Adipocyte (in vitro differentiated cells): ENCODE measurements at regions not wholly inside any gene's neighbourhood (a gene's known extent, or its start where the extent isn't known, plus 50 kb on each side); places are given as distances from the start of the nearest gene placed in this dataset.
"Not testable (repeated sequence)": the region's sequence is repeated elsewhere in the genome, so short reads cannot be mapped to it uniquely, and the experiment has no call there.

Experiments
- DNase-seq: peaks from one replicate; pipeline ENCODE4 v3.0.0-alpha.2; 2015; ENCODE audit warnings: low read depth
- H3K27me3 ChIP-seq: replicated peaks from 2 replicates; pipeline ENCODE4 v1.7.0; 2013; ENCODE audit warnings: mild to moderate bottlenecking, low read length, moderate library complexity; ENCODE audit not compliant: control insufficient read depth, insufficient read depth
- H3K36me3 ChIP-seq: 2 replicates; pipeline ENCODE4 v1.7.0; 2013; ENCODE audit warnings: low read length, mild to moderate bottlenecking, moderate library complexity; ENCODE audit not compliant: control insufficient read depth, insufficient read depth, severe bottlenecking
- H3K4me1 ChIP-seq: 2 replicates; pipeline ENCODE4 v1.7.0; 2013; ENCODE audit warnings: mild to moderate bottlenecking, low read length, moderate library complexity; ENCODE audit not compliant: control insufficient read depth, insufficient read depth
- H3K4me3 ChIP-seq: 2 replicates; pipeline ENCODE4 v1.7.0; 2013; ENCODE audit warnings: mild to moderate bottlenecking, low read length, moderate library complexity
- H3K9ac ChIP-seq: 2 replicates; pipeline ENCODE4 v1.7.0; 2013; ENCODE audit warnings: mild to moderate bottlenecking, low read length, moderate library complexity
- H3K9me3 ChIP-seq: 2 replicates; pipeline ENCODE4 v1.7.0; 2013; ENCODE audit warnings: mild to moderate bottlenecking, low read length, moderate library complexity; ENCODE audit not compliant: control insufficient read depth

DNA sequence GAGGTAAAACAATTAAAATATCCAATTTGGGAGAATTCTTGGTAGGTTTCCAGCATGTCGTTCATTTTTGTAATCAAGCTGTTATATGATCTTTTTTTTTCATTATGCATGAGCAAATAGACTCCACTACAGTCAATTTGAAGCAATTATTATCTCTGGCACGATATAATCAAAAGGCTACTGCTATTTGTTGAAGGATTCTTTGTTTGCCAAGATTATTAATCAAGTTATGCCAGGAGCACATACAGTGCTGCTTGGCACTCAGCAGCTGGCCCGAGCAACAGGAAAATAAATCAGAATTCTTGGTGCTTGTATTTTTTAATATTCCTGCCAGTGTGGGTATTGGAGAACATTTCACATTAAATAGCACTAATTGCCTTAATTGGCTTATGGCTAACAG, 279.5 kb downstream of the RND3 start:
- H3K27me3 ChIP-seq = no peaks in the 10 kb centered on the region
- H3K9ac ChIP-seq = no peak overlapping the region
- peaks cover 27% of the 10 kb centered on the region for H3K4me1 ChIP-seq
- H3K36me3 ChIP-seq = no peaks in the 10 kb centered on the region
- no peaks in the 10 kb centered on the region for H3K9me3 ChIP-seq
- no peak for DNase-seq
- no peak overlapping the region for H3K4me3 ChIP-seq

DNA sequence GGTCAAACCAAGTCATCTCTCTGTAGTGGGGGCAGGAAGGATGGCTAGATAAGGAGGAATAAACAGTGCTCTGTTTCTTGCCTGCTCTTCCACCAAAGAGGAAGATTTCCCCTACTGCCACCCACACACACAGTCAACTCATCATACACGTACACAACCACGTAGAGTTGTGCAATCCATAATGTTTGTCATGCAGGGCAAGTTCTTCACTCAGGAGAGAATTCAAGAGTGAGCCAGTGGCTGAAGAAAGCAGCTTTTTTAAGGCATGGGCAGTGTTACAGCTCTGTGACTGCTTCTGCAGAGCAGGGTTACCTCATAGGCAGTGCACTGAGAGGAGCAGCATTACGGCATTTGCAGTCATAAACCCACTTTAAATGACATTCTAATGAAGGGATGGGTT, 283.0 kb downstream of the RND3 start:
- Histone ChIP-seq H3K9me3 (no peaks in the 10 kb centered on the region), H3K36me3 (no peaks in the 10 kb centered on the region), H3K27me3 (no peaks in the 10 kb centered on the region), H3K4me3 (peak overlapping the region; percentile 42), H3K4me1 (peaks cover 9% of the 10 kb centered on the region), H3K9ac (no peak overlapping the region)
- peak; percentile 81 for DNase-seq

DNA sequence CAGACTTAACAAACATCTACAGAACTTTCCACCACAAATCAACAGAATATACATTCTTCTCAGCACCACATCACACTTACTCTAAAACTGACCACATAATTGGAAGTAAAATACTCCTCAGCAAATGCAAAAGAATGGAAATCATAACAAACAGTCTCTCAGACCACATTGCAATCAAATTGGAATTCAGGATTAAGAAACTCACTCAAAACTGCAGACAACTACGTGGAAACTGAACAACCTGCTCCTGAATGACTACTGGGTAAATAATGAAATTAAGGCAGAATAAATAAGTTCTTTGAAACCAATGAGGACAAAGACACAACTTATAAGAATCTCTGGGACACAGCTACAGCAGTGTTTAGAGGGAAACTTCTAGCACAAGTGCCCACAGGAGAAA, 292.7 kb downstream of the RND3 start:
- not testable (repeated sequence) for H3K36me3 ChIP-seq, H3K9ac ChIP-seq, H3K9me3 ChIP-seq, H3K27me3 ChIP-seq, H3K4me1 ChIP-seq, H3K4me3 ChIP-seq
- DNase-seq = peak; percentile 34

DNA sequence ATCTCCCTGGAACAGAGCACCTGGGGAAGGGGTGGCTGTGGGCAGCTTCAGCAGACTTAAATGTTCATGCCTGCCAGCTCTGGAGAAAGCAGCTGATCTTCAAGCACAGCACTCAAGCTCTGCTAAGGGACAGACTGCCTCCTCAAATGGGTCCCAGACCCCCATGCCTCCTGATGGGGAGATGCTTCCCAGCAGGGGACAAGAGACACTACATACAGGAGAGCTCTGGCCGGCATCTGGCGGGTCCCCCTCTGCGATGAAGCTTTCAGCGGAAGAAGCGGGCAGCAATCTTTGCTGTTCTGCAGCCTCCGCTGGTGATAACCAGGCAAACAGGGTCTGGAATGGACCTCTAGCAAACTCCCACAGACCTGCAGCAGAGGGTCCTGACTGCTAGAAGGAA, 294.8 kb downstream of the RND3 start:
- H3K9ac ChIP-seq = no peak overlapping the region
- DNase-seq = no peak

GRCh38 chr2:150191349-150191748, 296.1 kb downstream of the RND3 start:
- Histone ChIP-seq H3K36me3 (no peaks in the 10 kb centered on the region), H3K9ac (no peak overlapping the region), H3K4me1 (no peaks in the 10 kb centered on the region), H3K27me3 (no peaks in the 10 kb centered on the region), H3K4me3 (no peak overlapping the region), H3K9me3 (no peaks in the 10 kb centered on the region)
- DNase-seq = no peak

More for the DNA sequence above, 294.8 kb downstream of the RND3 start:
- Histone ChIP-seq H3K9me3 (no peaks in the 10 kb centered on the region), H3K4me3 (no peak overlapping the region), H3K4me1 (no peaks in the 10 kb centered on the region), H3K27me3 (no peaks in the 10 kb centered on the region), H3K36me3 (no peaks in the 10 kb centered on the region)

DNA sequence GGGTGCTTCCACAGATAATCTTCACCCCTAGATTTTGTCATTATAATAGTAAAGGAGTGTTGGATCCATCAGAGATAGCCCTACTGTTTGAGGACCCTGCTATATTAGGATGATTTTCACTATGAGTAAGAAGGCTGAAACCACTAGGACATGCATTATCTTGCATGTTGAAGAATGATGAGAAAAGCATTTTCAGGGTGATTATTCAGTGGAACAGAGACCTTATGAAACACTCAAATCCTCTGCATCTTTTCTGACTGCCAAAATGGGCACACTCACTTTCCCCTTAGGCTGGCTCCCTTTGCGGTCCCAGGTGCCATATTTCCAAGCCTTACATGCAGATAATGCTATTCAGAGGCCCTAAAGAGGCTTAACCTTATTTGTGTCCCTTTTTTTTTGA, 296.9 kb downstream of the RND3 start:
- Histone ChIP-seq H3K4me3 (no peak overlapping the region), H3K36me3 (no peaks in the 10 kb centered on the region), H3K9ac (no peak overlapping the region), H3K4me1 (no peaks in the 10 kb centered on the region), H3K27me3 (no peaks in the 10 kb centered on the region), H3K9me3 (no peaks in the 10 kb centered on the region)
- DNase-seq = no peak

- Histone ChIP-seq H3K4me3 (no peak overlapping the region), H3K27me3 (no peaks in the 10 kb centered on the region), H3K9ac (no peak overlapping the region), H3K9me3 (no peaks in the 10 kb centered on the region), H3K4me1 (no peaks in the 10 kb centered on the region), H3K36me3 (no peaks in the 10 kb centered on the region)
- DNase-seq = no peak
Measured at GRCh38 chr2:150188800-150189199, 298.7 kb downstream of the RND3 start.

- Histone ChIP-seq H3K27me3 (no peaks in the 10 kb centered on the region), H3K9ac (no peak overlapping the region), H3K36me3 (no peaks in the 10 kb centered on the region), H3K4me1 (no peaks in the 10 kb centered on the region), H3K9me3 (no peaks in the 10 kb centered on the region), H3K4me3 (no peak overlapping the region)
- DNase-seq = peak; percentile 44
Measured at GRCh38 chr2:150188177-150188576, 299.3 kb downstream of the RND3 start.

- DNase-seq = no peak
- no peaks in the 10 kb centered on the region for H3K9me3 ChIP-seq
- no peaks in the 10 kb centered on the region for H3K36me3 ChIP-seq
- H3K9ac ChIP-seq = no peak overlapping the region
- no peak overlapping the region for H3K4me3 ChIP-seq
- no peaks in the 10 kb centered on the region for H3K27me3 ChIP-seq
- no peaks in the 10 kb centered on the region for H3K4me1 ChIP-seq
Measured at GRCh38 chr2:150182566-150183235, 304.8 kb downstream of the RND3 start.

DNA sequence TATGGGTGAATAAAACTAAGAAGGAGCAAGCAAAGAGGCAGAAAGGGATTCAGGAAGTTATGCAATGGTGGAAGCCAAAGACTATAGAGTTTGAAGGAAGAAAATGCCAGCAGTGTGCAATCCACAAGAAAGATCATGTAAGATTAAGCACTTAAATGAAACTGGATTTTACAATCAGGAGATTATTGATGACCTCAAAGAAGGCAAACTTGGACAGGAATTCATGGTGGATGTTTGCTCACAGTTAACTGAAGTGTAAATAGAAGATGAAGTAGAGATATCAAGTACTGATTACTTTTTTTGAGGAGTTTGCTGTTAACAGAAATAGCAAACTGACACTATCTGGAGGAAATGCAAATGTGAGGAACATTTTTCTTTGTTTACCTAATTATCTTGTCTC, 308.9 kb downstream of the RND3 start:
- H3K9ac ChIP-seq = no peak overlapping the region
- DNase-seq = peak; percentile 20
- no peak overlapping the region for H3K4me3 ChIP-seq
- no peaks in the 10 kb centered on the region for H3K27me3 ChIP-seq
- H3K9me3 ChIP-seq = no peaks in the 10 kb centered on the region
- no peaks in the 10 kb centered on the region for H3K4me1 ChIP-seq
- no peaks in the 10 kb centered on the region for H3K36me3 ChIP-seq

- no peak for DNase-seq
- Histone ChIP-seq H3K9me3 (no peaks in the 10 kb centered on the region), H3K36me3 (no peaks in the 10 kb centered on the region), H3K9ac (no peak overlapping the region), H3K4me1 (peaks cover under 1% of the 10 kb centered on the region), H3K27me3 (no peaks in the 10 kb centered on the region), H3K4me3 (no peak overlapping the region)
Measured at GRCh38 chr2:150174971-150175421, 312.5 kb downstream of the RND3 start.
